Progenitor cell of endocrine pancreas (in vitro differentiated cells): ENCODE measurements at regions not wholly inside any gene's neighbourhood (a gene's known extent, or its start where the extent isn't known, plus 50 kb on each side); places are given as distances from the start of the nearest gene placed in this dataset.

ENCODE experiments used
- DNase-seq: peaks from one replicate; pipeline ENCODE4 v3.0.0; 2021; ENCODE audit warnings: low spot score; ENCODE audit not compliant: unreplicated experiment
- H3K27ac Mint-ChIP-seq: 2 replicates; pipeline ENCODE4 v1.8.0; 2021; ENCODE audit warnings: mild to moderate bottlenecking, moderate library complexity, mixed read lengths
- H3K27me3 Mint-ChIP-seq: 2 replicates; pipeline ENCODE4 v1.8.0; 2021; ENCODE audit warnings: mixed read lengths
- H3K36me3 Mint-ChIP-seq: 2 replicates; pipeline ENCODE4 v1.8.0; 2022; ENCODE audit warnings: mixed read lengths; ENCODE audit not compliant: insufficient read depth
- H3K4me1 Mint-ChIP-seq: 2 replicates; pipeline ENCODE4 v1.8.0; 2021; ENCODE audit warnings: low read depth, mixed read lengths
- H3K4me3 Mint-ChIP-seq: 2 replicates; pipeline ENCODE4 v1.8.0; 2021; ENCODE audit warnings: low read depth, mild to moderate bottlenecking, moderate library complexity, mixed read lengths
- H3K9me3 Mint-ChIP-seq: 2 replicates; pipeline ENCODE4 v1.8.0; 2021; ENCODE audit warnings: low read depth, mixed read lengths
- CTCF ChIP-seq: fragments of 200-600 bp; sonication (generic); IDR thresholded peaks from one replicate; pipeline ENCODE4 v1.5.0; 2021; ENCODE audit warnings: antibody characterized with exemption, mild to moderate bottlenecking; ENCODE audit not compliant: unreplicated experiment

- Mint-ChIP-seq H3K36me3 (no peaks in the 10 kb centered on the region), H3K27ac (no peak overlapping the region), H3K9me3 (peaks cover 4% of the 10 kb centered on the region), H3K27me3 (no peaks in the 10 kb centered on the region), H3K4me1 (no peaks in the 10 kb centered on the region), H3K4me3 (no peak overlapping the region)
- TF ChIP-seq CTCF = no peak
- DNase-seq = no peak
Observed at GRCh38 chr5:67263656-67264408, 67.2 kb upstream of the CD180 start.

GRCh38 chr5:67262956-67263355 lies 66.4 kb upstream of the CD180 start:
- Mint-ChIP-seq H3K36me3 (no peaks in the 10 kb centered on the region), H3K4me1 (no peaks in the 10 kb centered on the region), H3K4me3 (no peak overlapping the region), H3K27me3 (no peaks in the 10 kb centered on the region), H3K27ac (no peak overlapping the region), H3K9me3 (peaks cover 4% of the 10 kb centered on the region)
- DNase-seq = no peak
- no peak for TF ChIP-seq CTCF

- no peaks in the 10 kb centered on the region for H3K27me3 Mint-ChIP-seq
- TF ChIP-seq CTCF = no peak
- H3K27ac Mint-ChIP-seq = no peak overlapping the region
- H3K9me3 Mint-ChIP-seq = peaks cover 4% of the 10 kb centered on the region
- no peak overlapping the region for H3K4me3 Mint-ChIP-seq
- no peak for DNase-seq
- no peaks in the 10 kb centered on the region for H3K4me1 Mint-ChIP-seq
- no peaks in the 10 kb centered on the region for H3K36me3 Mint-ChIP-seq
Observed at GRCh38 chr5:67262206-67262605, 65.6 kb upstream of the CD180 start.

- Mint-ChIP-seq H3K4me1 (no peaks in the 10 kb centered on the region), H3K27ac (no peak overlapping the region), H3K27me3 (no peaks in the 10 kb centered on the region), H3K9me3 (no peaks in the 10 kb centered on the region), H3K4me3 (no peak overlapping the region), H3K36me3 (no peaks in the 10 kb centered on the region)
- no peak for DNase-seq
- TF ChIP-seq CTCF = no peak
Observed at GRCh38 chr5:67259548-67260215, 63.1 kb upstream of the CD180 start.

GRCh38 chr5:67257500-67257899 lies 60.9 kb upstream of the CD180 start:
- no peak for TF ChIP-seq CTCF
- Mint-ChIP-seq H3K36me3 (no peaks in the 10 kb centered on the region), H3K4me1 (no peaks in the 10 kb centered on the region), H3K27me3 (no peaks in the 10 kb centered on the region), H3K4me3 (no peak overlapping the region), H3K9me3 (no peaks in the 10 kb centered on the region), H3K27ac (no peak overlapping the region)
- DNase-seq = no peak
